Endothelial cell of umbilical vein (primary cell): ENCODE measurements at regions not wholly inside any gene's neighbourhood (a gene's known extent, or its start where the extent isn't known, plus 50 kb on each side); places are given as distances from the start of the nearest gene placed in this dataset.

Source experiments
- CTCF ChIP-seq, 2 donors: IDR thresholded peaks; 1 replicate in 1 of 2; 2 replicates in 1 of 2; pipeline ENCODE4 v1.5.1; 2011; ENCODE audit warnings: low read length in 2 of 2, mild to moderate bottlenecking in 2 of 2, moderate library complexity in 2 of 2, control low read depth in 1 of 2, inconsistent platforms in 1 of 2, low read depth in 1 of 2; ENCODE audit not compliant: insufficient read depth in 1 of 2; ENCODE audit errors: extremely low read depth in 1 of 2
- EZH2 ChIP-seq: IDR thresholded peaks from 2 replicates; pipeline ENCODE4 v1.6.1; 2012; ENCODE audit warnings: borderline replicate concordance, low read depth, mild to moderate bottlenecking, moderate library complexity, low read length, inconsistent platforms; ENCODE audit not compliant: severe bottlenecking
- GATA2 ChIP-seq: IDR thresholded peaks from 2 replicates; pipeline ENCODE4 v1.7.0; 2011; ENCODE audit warnings: low read depth, mild to moderate bottlenecking, moderate library complexity, mixed read lengths, low read length; ENCODE audit not compliant: insufficient read length, insufficient read depth
- JUN ChIP-seq: IDR thresholded peaks from 2 replicates; pipeline ENCODE4 v1.6.1; 2011; ENCODE audit warnings: borderline replicate concordance, low read depth; ENCODE audit not compliant: insufficient read length, insufficient read depth
- MAX ChIP-seq: IDR thresholded peaks from 2 replicates; pipeline ENCODE4 v1.6.1; 2011; ENCODE audit not compliant: insufficient read depth, insufficient read length
- POLR2A ChIP-seq: IDR thresholded peaks from 2 replicates; pipeline ENCODE4 v1.6.1; 2012; ENCODE audit warnings: low read depth, mild to moderate bottlenecking, control low read depth, low read length
- POLR2AphosphoS5 ChIP-seq: IDR thresholded peaks from 2 replicates; pipeline ENCODE4 v1.6.1; 2012; ENCODE audit warnings: low read depth, mild to moderate bottlenecking, control low read depth, low read length, moderate library complexity; ENCODE audit not compliant: insufficient read depth

GRCh38 chr16:76713191-76713590 lies 436.0 kb downstream of the CNTNAP4 start:
- TF ChIP-seq CTCF (IDR thresholded peaks at IDR 0.05; ENCODE audit: extremely low read depth in 1 of 2, insufficient read depth in 1 of 2, low read depth in 1 of 2, low read length in 2 of 2) (no peak), JUN (no peak), POLR2A (no peak), EZH2 (no peak), MAX (no peak), GATA2 (no peak), POLR2AphosphoS5 (no peak)
